Gastroesophageal sphincter (tissue), 3 donors: ENCODE measurements at regions not wholly inside any gene's neighbourhood (a gene's known extent, or its start where the extent isn't known, plus 50 kb on each side); places are given as distances from the start of the nearest gene placed in this dataset.

Experiments
- CTCF ChIP-seq, 4 experiments: fragments of 200-600 bp in 2 of 4; fragments of 450-650 bp in 2 of 4; sonication (generic) in 1 of 4; IDR thresholded peaks; one replicate each; pipeline ENCODE4 v1.5.1; 2017 to 2019; ENCODE audit warnings: antibody characterized with exemption in 4 of 4, mild to moderate bottlenecking in 2 of 4, moderate library complexity in 2 of 4
- EP300 ChIP-seq: sonication (generic); formaldehyde crosslinking; IDR thresholded peaks from one replicate; pipeline ENCODE4 v1.6.1; 2017; ENCODE audit warnings: antibody characterized with exemption, mild to moderate bottlenecking
- POLR2A ChIP-seq, 2 donors: fragments of 450-650 bp; IDR thresholded peaks; one replicate each; pipeline ENCODE4 v1.6.1; 2017; ENCODE audit warnings: antibody characterized with exemption in 2 of 2, mild to moderate bottlenecking in 2 of 2, moderate library complexity in 1 of 2

GRCh38 chr21:34219334-34220060 is 144.3 kb upstream of the KCNE2 start:
- TF ChIP-seq EP300 (no peak), CTCF (IDR thresholded peaks at IDR 0.05) (no peak), POLR2A (IDR thresholded peaks at IDR 0.05) (no peak)
